CD14-positive monocyte (primary cell): ENCODE measurements at regions not wholly inside any gene's neighbourhood (a gene's known extent, or its start where the extent isn't known, plus 50 kb on each side); places are given as distances from the start of the nearest gene placed in this dataset.

ENCODE experiments used
- DNase-seq, 3 donors: peaks; one replicate each; pipeline ENCODE4 v3.0.0-alpha.2; 2011 to 2022
- H2AFZ ChIP-seq: 2 replicates; pipeline ENCODE4 v1.6.0; 2012; ENCODE audit warnings: mild to moderate bottlenecking, low read depth, low read length, inconsistent platforms; ENCODE audit not compliant: insufficient read depth, poor library complexity, severe bottlenecking
- H3K27ac ChIP-seq, 2 donors: 1 replicate in 1 of 2; 2 replicates in 1 of 2; pipeline ENCODE4 v1.5.1; 2012 to 2013; ENCODE audit warnings: low read length in 2 of 2, control low read depth in 1 of 2, inconsistent platforms in 1 of 2, low read depth in 1 of 2, mild to moderate bottlenecking in 1 of 2
- H3K27me3 ChIP-seq, 2 donors: one replicate each; pipeline versions ENCODE4 v1.6.0 to v1.6.1; 2011 to 2013; ENCODE audit warnings: low read length in 2 of 2; ENCODE audit not compliant: control insufficient read depth in 2 of 2, insufficient read depth in 2 of 2
- H3K36me3 ChIP-seq, 2 donors: replicated peaks in 1 of 2; 1 replicate in 1 of 2; 2 replicates in 1 of 2; pipeline versions ENCODE4 v1.5.1 to v1.6.1; 2012 to 2013; ENCODE audit warnings: low read length in 2 of 2, control low read depth in 1 of 2, inconsistent platforms in 1 of 2, mild to moderate bottlenecking in 1 of 2; ENCODE audit not compliant: insufficient read depth in 2 of 2, control insufficient read depth in 1 of 2
- H3K4me1 ChIP-seq, 2 donors: 1 replicate in 1 of 2; 2 replicates in 1 of 2; pipeline versions ENCODE4 v1.5.1 to v1.6.1; 2012 to 2013; ENCODE audit warnings: low read length in 2 of 2, control low read depth in 1 of 2, inconsistent platforms in 1 of 2, mild to moderate bottlenecking in 1 of 2, moderate library complexity in 1 of 2; ENCODE audit not compliant: insufficient read depth in 2 of 2, control insufficient read depth in 1 of 2
- H3K4me2 ChIP-seq: replicated peaks from 2 replicates; pipeline ENCODE3; 2012; ENCODE audit warnings: low read length, moderate library complexity, mild to moderate bottlenecking; ENCODE audit not compliant: poor library complexity, severe bottlenecking; ENCODE audit errors: extremely low read depth
- H3K4me3 ChIP-seq, 3 experiments: fragments of 200-600 bp in 1 of 3; sonication (generic) in 1 of 3; replicated peaks in 1 of 3; 1 replicate in 2 of 3; 2 replicates in 1 of 3; pipeline ENCODE4 v1.5.1; 2011 to 2013; ENCODE audit warnings: low read length in 3 of 3, mild to moderate bottlenecking in 3 of 3, control low read depth in 2 of 3, low read depth in 2 of 3, inconsistent platforms in 1 of 3, moderate library complexity in 1 of 3
- H3K79me2 ChIP-seq: 2 replicates; pipeline ENCODE4 v1.6.0; 2012; ENCODE audit warnings: mild to moderate bottlenecking, control low read depth, inconsistent platforms, low read length, moderate library complexity; ENCODE audit not compliant: insufficient read depth
- H3K9ac ChIP-seq: 2 replicates; pipeline ENCODE4 v1.6.0; 2017; ENCODE audit warnings: low read length, mild to moderate bottlenecking; ENCODE audit not compliant: insufficient read depth, poor library complexity, severe bottlenecking
- H3K9me3 ChIP-seq, 2 donors: replicated peaks in 1 of 2; 1 replicate in 1 of 2; 2 replicates in 1 of 2; pipeline versions ENCODE4 v1.5.1 to v1.6.1; 2012 to 2013; ENCODE audit warnings: low read length in 2 of 2, control low read depth in 1 of 2; ENCODE audit not compliant: control insufficient read depth in 1 of 2, insufficient read depth in 1 of 2
- H4K20me1 ChIP-seq: 2 replicates; pipeline ENCODE4 v1.6.0; 2012; ENCODE audit warnings: mild to moderate bottlenecking, low read length, control low read depth, moderate library complexity; ENCODE audit not compliant: insufficient read depth
- H3K27ac Mint-ChIP-seq, 7 donors: one replicate each; pipeline ENCODE4 v1.8.0; 2020; ENCODE audit warnings: mild to moderate bottlenecking in 7 of 7, mixed read lengths in 7 of 7, moderate library complexity in 6 of 7, inconsistent platforms in 2 of 7
- H3K27me3 Mint-ChIP-seq, 3 donors: one replicate each; pipeline ENCODE4 v1.8.0; 2021 to 2022; ENCODE audit warnings: low read depth in 3 of 3, mild to moderate bottlenecking in 3 of 3, mixed read lengths in 3 of 3, moderate library complexity in 3 of 3, inconsistent platforms in 1 of 3
- H3K36me3 Mint-ChIP-seq, 2 donors: one replicate each; pipeline ENCODE4 v1.8.0; 2020; ENCODE audit warnings: mixed read lengths in 2 of 2, inconsistent platforms in 1 of 2, mild to moderate bottlenecking in 1 of 2
- H3K4me1 Mint-ChIP-seq: one replicate; pipeline ENCODE4 v1.8.0; 2020; ENCODE audit warnings: mild to moderate bottlenecking, mixed read lengths
- H3K4me3 Mint-ChIP-seq, 2 donors: one replicate each; pipeline ENCODE4 v1.8.0; 2020; ENCODE audit warnings: mild to moderate bottlenecking in 2 of 2, mixed read lengths in 2 of 2, moderate library complexity in 1 of 2
- H3K9me3 Mint-ChIP-seq, 7 donors: one replicate each; pipeline ENCODE4 v1.8.0; 2020 to 2022; ENCODE audit warnings: mixed read lengths in 7 of 7, mild to moderate bottlenecking in 6 of 7, moderate library complexity in 6 of 7, inconsistent platforms in 2 of 7
- WGBS: methylation state at CpG from one replicate; pipeline ENCODE4 v1.1.5; 2013; ENCODE audit warnings: missing lambda C conversion rate; ENCODE audit not compliant: insufficient coverage; 5-methylcytosine and 5-hydroxymethylcytosine counted together
- intact Hi-C, 2 donors: fragments of 100-400 bp; cut with micrococcal nuclease; formaldehyde crosslinking; loops; one replicate each; pipeline versions ENCODE4 v1.15.0 to v1.15.1; 2023
- TF ChIP-seq, protein P1 (sequence below): fragments of 200-600 bp; IDR thresholded peaks from one replicate; pipeline ENCODE4 v1.8.0; 2022; ENCODE audit warnings: antibody characterized with exemption, mild to moderate bottlenecking

DNA sequence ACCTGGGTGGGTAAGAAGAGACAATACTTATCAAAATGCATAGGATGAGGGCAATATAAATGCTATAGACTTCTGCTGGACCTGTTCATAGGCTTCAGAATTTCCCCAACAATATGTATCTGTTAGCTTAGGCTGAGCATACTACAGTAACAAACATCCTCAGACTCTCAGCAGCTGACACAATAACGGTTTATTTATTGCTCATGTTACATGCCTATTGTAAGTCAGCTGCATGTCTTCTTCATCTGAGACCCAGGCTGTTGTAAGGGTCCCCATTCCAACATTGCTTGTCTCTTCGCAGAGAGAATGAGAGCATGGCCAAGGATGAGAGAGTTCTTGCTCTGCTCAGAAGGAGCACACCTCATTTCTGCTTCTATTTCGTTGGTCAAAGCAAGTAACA, 150.7 kb downstream of the TMEM200C start:
- Histone ChIP-seq H3K36me3 (no peaks in the 10 kb centered on the region), H3K9ac (no peak overlapping the region), H3K27me3 (no peaks in the 10 kb centered on the region), H3K79me2 (no peaks in the 10 kb centered on the region), H2AFZ (no peak overlapping the region), H3K4me1 (no peaks in the 10 kb centered on the region), H4K20me1 (no peaks in the 10 kb centered on the region), H3K9me3 (no peaks in the 10 kb centered on the region), H3K4me3 (no peak overlapping the region), H3K4me2 (no peak overlapping the region), H3K27ac (no peak overlapping the region)
- no peak overlapping the region for H3K4me3 Mint-ChIP-seq
- H3K27ac Mint-ChIP-seq, result no peak overlapping the region
- 83% methylated on average over 2 of the region's 3 CpGs for WGBS
- H3K9me3 Mint-ChIP-seq, result peaks cover 0 to 8% (median 0%) of the 10 kb centered on the region in 7 donors
- TF ChIP-seq, protein P1, sequence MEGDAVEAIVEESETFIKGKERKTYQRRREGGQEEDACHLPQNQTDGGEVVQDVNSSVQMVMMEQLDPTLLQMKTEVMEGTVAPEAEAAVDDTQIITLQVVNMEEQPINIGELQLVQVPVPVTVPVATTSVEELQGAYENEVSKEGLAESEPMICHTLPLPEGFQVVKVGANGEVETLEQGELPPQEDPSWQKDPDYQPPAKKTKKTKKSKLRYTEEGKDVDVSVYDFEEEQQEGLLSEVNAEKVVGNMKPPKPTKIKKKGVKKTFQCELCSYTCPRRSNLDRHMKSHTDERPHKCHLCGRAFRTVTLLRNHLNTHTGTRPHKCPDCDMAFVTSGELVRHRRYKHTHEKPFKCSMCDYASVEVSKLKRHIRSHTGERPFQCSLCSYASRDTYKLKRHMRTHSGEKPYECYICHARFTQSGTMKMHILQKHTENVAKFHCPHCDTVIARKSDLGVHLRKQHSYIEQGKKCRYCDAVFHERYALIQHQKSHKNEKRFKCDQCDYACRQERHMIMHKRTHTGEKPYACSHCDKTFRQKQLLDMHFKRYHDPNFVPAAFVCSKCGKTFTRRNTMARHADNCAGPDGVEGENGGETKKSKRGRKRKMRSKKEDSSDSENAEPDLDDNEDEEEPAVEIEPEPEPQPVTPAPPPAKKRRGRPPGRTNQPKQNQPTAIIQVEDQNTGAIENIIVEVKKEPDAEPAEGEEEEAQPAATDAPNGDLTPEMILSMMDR, result no peak
- H3K27me3 Mint-ChIP-seq, result peaks cover 4 to 5% (median 5%) of the 10 kb centered on the region in 3 donors
- no peaks in the 10 kb centered on the region for H3K4me1 Mint-ChIP-seq
- intact Hi-C loops, result no loop called here
- H3K36me3 Mint-ChIP-seq, result no peaks in the 10 kb centered on the region
- DNase-seq, result no peak

DNA sequence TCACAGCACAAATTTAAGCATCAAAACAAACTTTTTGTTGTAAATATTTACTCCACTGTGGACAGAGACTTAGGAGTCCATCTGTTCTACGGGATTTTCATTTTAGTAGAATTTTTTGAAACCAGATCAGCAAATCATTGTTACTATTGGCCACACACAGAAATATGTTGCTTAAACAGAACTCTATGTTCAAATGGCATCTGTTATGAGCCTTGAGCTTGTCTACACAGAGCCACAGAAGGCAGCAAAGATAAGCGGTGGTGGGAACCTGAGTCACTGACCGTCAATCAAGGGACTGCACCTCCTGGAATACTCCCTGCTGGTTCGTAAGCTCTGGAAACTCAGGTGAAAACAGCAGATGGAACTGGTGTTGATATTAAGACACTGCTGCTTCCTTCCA, 156.8 kb downstream of the TMEM200C start:
- DNase-seq, result no peak
- WGBS, result 92% methylated on average over 2 of the region's 4 CpGs
- Mint-ChIP-seq H3K9me3 (peaks cover 0 to 4% (median 0%) of the 10 kb centered on the region in 7 donors), H3K4me1 (no peaks in the 10 kb centered on the region), H3K27me3 (peaks cover 0 to 9% (median 1%) of the 10 kb centered on the region in 3 donors), H3K27ac (no peak overlapping the region), H3K4me3 (no peak overlapping the region), H3K36me3 (no peaks in the 10 kb centered on the region)
- Histone ChIP-seq H3K4me1 (no peaks in the 10 kb centered on the region), H3K4me3 (no peak overlapping the region), H3K9ac (no peak overlapping the region), H2AFZ (no peak overlapping the region), H3K9me3 (no peaks in the 10 kb centered on the region), H3K4me2 (no peak overlapping the region), H3K36me3 (no peaks in the 10 kb centered on the region), H3K27ac (no peak overlapping the region), H3K27me3 (peaks cover 0 to 2% of the 10 kb centered on the region in 2 donors), H4K20me1 (no peaks in the 10 kb centered on the region), H3K79me2 (no peaks in the 10 kb centered on the region)
- intact Hi-C loops, result no loop called here
- TF ChIP-seq, protein P1, result no peak
